BE2C (cell line): ENCODE measurements at regions not wholly inside any gene's neighbourhood (a gene's known extent, or its start where the extent isn't known, plus 50 kb on each side); places are given as distances from the start of the nearest gene placed in this dataset.
A peak's percentile ranks its signal among the peaks of the same experiment; 100 is the strongest.
"Not testable (repeated sequence)": the region's sequence is repeated elsewhere in the genome, so short reads cannot be mapped to it uniquely, and the experiment has no call there.

Source experiments
- DNase-seq: peaks from one replicate; pipeline ENCODE4 v3.0.0-alpha.2; 2020
- H3K27me3 ChIP-seq: fragments of 250-450 bp; sonication (Bioruptor Pico); 2 replicates; pipeline ENCODE4 v1.5.1; 2020; ENCODE audit warnings: mild to moderate bottlenecking
- H3K36me3 ChIP-seq: fragments of 250-450 bp; sonication (Bioruptor Pico); 2 replicates; pipeline ENCODE4 v1.5.1; 2020; ENCODE audit warnings: mild to moderate bottlenecking
- H3K4me1 ChIP-seq: fragments of 250-450 bp; sonication (Bioruptor Pico); 2 replicates; pipeline ENCODE4 v1.5.1; 2020
- H3K4me3 ChIP-seq: 2 replicates; pipeline ENCODE4 v1.5.1; 2011; ENCODE audit warnings: low read depth, low read length
- H3K9me3 ChIP-seq: fragments of 250-450 bp; sonication (Bioruptor Pico); 2 replicates; pipeline ENCODE4 v1.5.1; 2020
- TF ChIP-seq, protein P1 (sequence below): IDR thresholded peaks from 2 replicates; pipeline ENCODE4 v1.5.1; 2012; ENCODE audit warnings: mild to moderate bottlenecking, low read depth, low read length

- TF ChIP-seq, protein P1, sequence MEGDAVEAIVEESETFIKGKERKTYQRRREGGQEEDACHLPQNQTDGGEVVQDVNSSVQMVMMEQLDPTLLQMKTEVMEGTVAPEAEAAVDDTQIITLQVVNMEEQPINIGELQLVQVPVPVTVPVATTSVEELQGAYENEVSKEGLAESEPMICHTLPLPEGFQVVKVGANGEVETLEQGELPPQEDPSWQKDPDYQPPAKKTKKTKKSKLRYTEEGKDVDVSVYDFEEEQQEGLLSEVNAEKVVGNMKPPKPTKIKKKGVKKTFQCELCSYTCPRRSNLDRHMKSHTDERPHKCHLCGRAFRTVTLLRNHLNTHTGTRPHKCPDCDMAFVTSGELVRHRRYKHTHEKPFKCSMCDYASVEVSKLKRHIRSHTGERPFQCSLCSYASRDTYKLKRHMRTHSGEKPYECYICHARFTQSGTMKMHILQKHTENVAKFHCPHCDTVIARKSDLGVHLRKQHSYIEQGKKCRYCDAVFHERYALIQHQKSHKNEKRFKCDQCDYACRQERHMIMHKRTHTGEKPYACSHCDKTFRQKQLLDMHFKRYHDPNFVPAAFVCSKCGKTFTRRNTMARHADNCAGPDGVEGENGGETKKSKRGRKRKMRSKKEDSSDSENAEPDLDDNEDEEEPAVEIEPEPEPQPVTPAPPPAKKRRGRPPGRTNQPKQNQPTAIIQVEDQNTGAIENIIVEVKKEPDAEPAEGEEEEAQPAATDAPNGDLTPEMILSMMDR: no peak
- H3K27me3 ChIP-seq: no peaks in the 10 kb centered on the region
- H3K36me3 ChIP-seq: no peaks in the 10 kb centered on the region
- peaks cover 13% of the 10 kb centered on the region for H3K4me1 ChIP-seq
- no peak overlapping the region for H3K4me3 ChIP-seq
- no peaks in the 10 kb centered on the region for H3K9me3 ChIP-seq
- no peak for DNase-seq
Measured at GRCh38 chr13:30832377-30832776, 73.7 kb upstream of the MEDAG start.

DNA sequence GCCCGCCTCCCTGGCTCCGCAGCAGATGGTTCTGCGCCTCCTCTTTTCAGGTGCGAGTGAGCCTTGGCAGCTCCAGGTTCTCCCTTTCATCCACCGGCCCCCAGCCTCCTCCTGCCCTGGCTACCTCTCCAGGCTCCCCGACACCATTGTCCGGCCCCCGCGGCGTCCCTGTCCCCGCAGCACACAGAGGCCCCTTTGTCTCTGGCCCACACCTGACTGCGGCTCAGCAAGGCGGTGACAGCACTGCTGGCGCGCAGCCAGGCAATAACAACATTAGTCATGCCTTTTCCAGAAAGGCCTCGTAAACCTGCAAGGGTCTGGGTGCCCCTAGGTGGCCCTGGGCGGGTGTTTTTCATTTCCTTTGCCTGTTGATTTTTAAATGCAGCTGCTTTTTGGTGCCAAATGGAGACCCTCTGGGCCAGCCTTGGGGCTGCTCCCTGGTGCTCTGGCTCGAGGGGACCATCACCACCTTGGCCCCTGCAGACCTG is 73.2 kb upstream of the MEDAG start:
- peak; percentile 91 for DNase-seq
- Histone ChIP-seq H3K4me1 (peaks cover 13% of the 10 kb centered on the region), H3K36me3 (no peaks in the 10 kb centered on the region), H3K4me3 (peak overlapping the region; percentile 15; the same call in 1 of the 2 replicates), H3K9me3 (no peaks in the 10 kb centered on the region), H3K27me3 (no peaks in the 10 kb centered on the region)
- TF ChIP-seq, protein P1: peak; percentile 15; the same call in 1 of the 2 replicates

DNA sequence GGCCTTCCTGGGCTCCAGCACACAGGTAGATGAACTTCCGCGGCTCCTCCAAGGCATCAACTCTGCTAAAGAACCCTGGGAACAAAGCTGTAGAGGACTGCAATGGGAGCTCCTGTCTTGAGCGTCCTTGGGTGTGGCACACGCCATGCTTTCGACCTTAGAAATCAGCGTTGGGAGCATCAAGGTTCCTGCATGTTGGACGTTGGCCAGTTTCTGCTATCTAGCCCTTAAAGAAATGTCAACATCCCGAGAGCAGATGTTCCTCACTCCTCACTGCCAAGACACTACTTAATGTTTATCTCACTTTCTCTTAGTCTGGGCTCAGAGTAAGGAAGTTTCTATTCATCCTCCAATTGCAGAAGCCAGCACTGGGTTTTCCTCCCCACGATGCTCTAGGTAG is 70.6 kb upstream of the MEDAG start:
- Histone ChIP-seq H3K4me1 (peaks cover 13% of the 10 kb centered on the region), H3K9me3 (no peaks in the 10 kb centered on the region), H3K27me3 (no peaks in the 10 kb centered on the region), H3K36me3 (no peaks in the 10 kb centered on the region), H3K4me3 (no peak overlapping the region)
- no peak for DNase-seq
- TF ChIP-seq, protein P1: no peak

DNA sequence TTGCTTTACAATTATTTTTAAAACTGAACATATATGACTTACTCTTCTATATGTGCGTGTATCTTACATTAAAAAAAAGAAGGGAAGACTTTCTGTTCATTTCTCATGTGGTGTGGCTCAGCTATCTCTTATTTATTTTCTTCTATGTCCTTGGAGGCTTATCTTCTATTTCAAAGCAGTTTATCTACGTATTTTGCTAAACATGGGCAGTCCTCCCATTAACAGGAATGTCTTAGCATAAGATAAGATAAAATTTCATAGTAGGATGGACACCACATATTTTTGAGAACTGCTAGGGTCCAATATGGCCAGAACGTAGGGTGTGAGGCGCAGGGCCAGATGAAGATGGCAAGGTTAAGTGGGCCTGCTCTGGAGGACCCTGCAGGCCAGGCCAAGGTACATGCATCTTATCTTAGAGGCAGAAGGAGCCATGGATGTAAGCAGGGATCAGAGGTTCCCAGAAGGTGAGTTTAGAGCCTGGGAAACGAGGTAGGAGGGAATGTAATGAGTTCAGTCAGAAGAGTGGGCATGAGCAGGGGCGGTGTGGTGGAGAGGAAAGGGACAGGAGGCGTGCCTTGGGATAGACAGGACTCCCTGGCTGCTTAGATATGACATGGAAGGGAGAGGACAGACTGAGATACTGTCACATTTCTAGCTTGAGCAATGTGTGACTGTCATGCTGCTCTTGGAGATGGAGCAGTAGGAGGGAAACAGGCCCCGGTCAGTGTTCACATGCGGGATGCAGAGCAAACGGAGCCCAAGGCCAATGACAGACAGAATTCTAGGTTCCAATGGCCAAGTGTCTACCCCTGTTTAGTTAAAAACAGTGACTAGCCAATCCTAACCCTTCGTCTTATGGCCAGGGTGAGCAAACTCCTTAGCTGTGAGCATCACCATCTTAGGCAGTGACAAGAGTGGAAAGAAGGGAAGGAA is 68.6 kb upstream of the MEDAG start:
- no peaks in the 10 kb centered on the region for H3K36me3 ChIP-seq
- H3K9me3 ChIP-seq: no peaks in the 10 kb centered on the region
- no peaks in the 10 kb centered on the region for H3K27me3 ChIP-seq
- no peak overlapping the region for H3K4me3 ChIP-seq
- TF ChIP-seq, protein P1: no peak
- no peak for DNase-seq
- peaks cover 13% of the 10 kb centered on the region for H3K4me1 ChIP-seq

GRCh38 chr13:30839636-30840035 is 66.4 kb upstream of the MEDAG start:
- not testable (repeated sequence) for H3K27me3 ChIP-seq, H3K4me3 ChIP-seq, H3K9me3 ChIP-seq, H3K36me3 ChIP-seq, DNase-seq, H3K4me1 ChIP-seq

DNA sequence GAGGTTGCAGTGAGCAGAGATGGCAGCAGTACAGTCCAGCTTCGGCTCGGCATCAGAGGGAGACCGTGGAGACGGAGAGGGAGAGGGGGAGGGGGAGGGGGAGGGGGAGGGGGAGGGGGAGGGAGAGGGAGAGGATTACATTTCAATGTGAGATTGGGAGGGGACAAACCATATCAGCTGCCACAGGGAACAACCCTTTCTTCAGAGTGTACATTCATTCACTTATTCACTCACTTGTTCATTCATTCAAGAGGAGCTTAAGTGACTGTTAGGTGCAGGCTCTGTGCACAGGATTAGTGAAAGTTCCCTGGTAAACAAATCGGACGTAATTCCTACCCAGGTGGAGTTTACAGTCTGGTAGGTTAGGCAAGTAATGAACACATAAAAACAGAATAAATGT is 65.6 kb upstream of the MEDAG start:
- Histone ChIP-seq H3K9me3 (no peaks in the 10 kb centered on the region), H3K27me3 (no peaks in the 10 kb centered on the region), H3K4me3 (no peak overlapping the region), H3K4me1 (peaks cover 3% of the 10 kb centered on the region; the same call in 1 of the 2 replicates), H3K36me3 (no peaks in the 10 kb centered on the region)
- DNase-seq: no peak
- TF ChIP-seq, protein P1: no peak
